HG03354 (cell line): ENCODE measurements at regions not wholly inside any gene's neighbourhood (a gene's known extent, or its start where the extent isn't known, plus 50 kb on each side); places are given as distances from the start of the nearest gene placed in this dataset.
"Not testable (repeated sequence)": the region's sequence is repeated elsewhere in the genome, so short reads cannot be mapped to it uniquely, and the experiment has no call there.

Source experiments
- ATAC-seq: cut with Tn5 transposase; IDR thresholded peaks from one replicate; pipeline ENCODE4 v1.9.1; 2021; ENCODE audit warnings: mild to moderate bottlenecking; ENCODE audit not compliant: unreplicated experiment, poor library complexity, severe bottlenecking

- ATAC-seq = no peak
These were observed 50.9 kb upstream of the HSPB3 start for GRCh38 chr5:54404568-54404967.

- ATAC-seq = no peak
These were observed 51.5 kb upstream of the HSPB3 start for GRCh38 chr5:54403885-54404416.

GRCh38 chr5:54403121-54403520 lies 52.4 kb upstream of the HSPB3 start:
- no peak for ATAC-seq

GRCh38 chr5:54401515-54401914 lies 54.0 kb upstream of the HSPB3 start:
- ATAC-seq = peak; percentile 90

GRCh38 chr5:54398191-54398590 lies 57.3 kb upstream of the HSPB3 start:
- ATAC-seq = no peak

GRCh38 chr5:54397420-54397819 lies 58.1 kb upstream of the HSPB3 start:
- ATAC-seq = no peak

- ATAC-seq = not testable (repeated sequence)
These were observed 62.5 kb upstream of the HSPB3 start for GRCh38 chr5:54393007-54393406.

GRCh38 chr5:54390539-54391031 lies 64.9 kb upstream of the HSPB3 start:
- no peak for ATAC-seq

- no peak for ATAC-seq
These were observed 65.5 kb upstream of the HSPB3 start for GRCh38 chr5:54390015-54390414.

GRCh38 chr5:54389399-54389798 lies 66.1 kb upstream of the HSPB3 start:
- ATAC-seq = not testable (repeated sequence)

GRCh38 chr5:54388811-54389210 lies 66.7 kb upstream of the HSPB3 start:
- no peak for ATAC-seq

GRCh38 chr5:54388409-54388808 lies 67.1 kb upstream of the HSPB3 start:
- ATAC-seq = no peak

GRCh38 chr5:54387659-54388232 lies 67.8 kb upstream of the HSPB3 start:
- ATAC-seq = no peak

GRCh38 chr5:54387031-54387430 lies 68.5 kb upstream of the HSPB3 start:
- ATAC-seq = no peak

- no peak for ATAC-seq
These were observed 69.5 kb upstream of the HSPB3 start for GRCh38 chr5:54385994-54386393.

GRCh38 chr5:54384356-54384933 lies 71.1 kb upstream of the HSPB3 start:
- no peak for ATAC-seq

- no peak for ATAC-seq
These were observed 71.6 kb upstream of the HSPB3 start for GRCh38 chr5:54383941-54384340.

GRCh38 chr5:54383225-54383901 lies 72.1 kb upstream of the HSPB3 start:
- ATAC-seq = no peak

GRCh38 chr5:54381319-54381718 lies 70.9 kb upstream of the ARL15 start:
- not testable (repeated sequence) for ATAC-seq

- no peak for ATAC-seq
These were observed 69.2 kb upstream of the ARL15 start for GRCh38 chr5:54379590-54379989.

GRCh38 chr5:54378707-54379106 lies 68.3 kb upstream of the ARL15 start:
- ATAC-seq = no peak
